DOHH2 (cell line): ENCODE measurements at regions not wholly inside any gene's neighbourhood (a gene's known extent, or its start where the extent isn't known, plus 50 kb on each side); places are given as distances from the start of the nearest gene placed in this dataset.

Source experiments
- EZH2phosphoT487 ChIP-seq: fragments of 200-600 bp; sonication (generic); IDR thresholded peaks from 2 replicates; pipeline ENCODE4 v1.6.1; 2017; ENCODE audit warnings: borderline replicate concordance, mild to moderate bottlenecking, antibody characterized with exemption, low read length, moderate library complexity, mixed read lengths
- TF ChIP-seq, protein P1 (sequence below): fragments of 200-600 bp; sonication (generic); IDR thresholded peaks from one replicate; pipeline ENCODE4 v1.5.1; 2014; ENCODE audit warnings: antibody characterized with exemption, mild to moderate bottlenecking, low read depth, low read length; ENCODE audit not compliant: poor library complexity, severe bottlenecking

DNA sequence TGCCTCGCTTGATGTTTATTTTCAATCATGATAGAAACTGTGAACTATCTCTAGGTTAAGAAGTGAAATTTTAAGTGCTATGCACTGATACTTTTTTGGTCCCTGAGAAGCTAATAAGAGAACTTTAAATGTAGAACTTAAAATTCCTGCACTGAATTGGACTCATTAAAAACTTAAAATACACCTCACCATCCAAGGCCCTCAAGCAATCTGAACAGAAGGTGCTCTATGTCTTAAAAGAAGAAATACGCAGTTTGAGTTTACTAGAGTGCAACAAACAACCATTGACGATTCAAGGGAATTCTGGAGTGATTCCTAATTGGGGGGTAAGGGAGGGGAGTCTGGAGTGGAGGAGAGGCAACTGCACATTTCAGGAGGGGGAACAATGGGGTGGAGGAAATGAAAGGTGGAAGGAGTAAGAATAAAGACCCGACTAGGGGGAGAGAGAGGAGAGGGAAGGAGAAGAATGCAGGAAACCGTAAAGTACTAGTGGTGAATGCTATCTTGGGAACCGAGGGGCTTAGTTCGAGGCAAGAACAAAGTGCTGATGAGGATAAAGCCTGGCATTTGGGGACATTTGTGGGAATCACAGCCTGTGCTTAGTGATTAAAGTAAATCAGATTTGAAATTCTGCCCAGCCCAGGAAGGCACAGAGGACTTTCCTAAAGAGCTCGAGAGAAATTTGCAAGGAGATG lies 389.7 kb downstream of the AACS start:
- TF ChIP-seq EZH2phosphoT487, result no peak
- TF ChIP-seq, protein P1, sequence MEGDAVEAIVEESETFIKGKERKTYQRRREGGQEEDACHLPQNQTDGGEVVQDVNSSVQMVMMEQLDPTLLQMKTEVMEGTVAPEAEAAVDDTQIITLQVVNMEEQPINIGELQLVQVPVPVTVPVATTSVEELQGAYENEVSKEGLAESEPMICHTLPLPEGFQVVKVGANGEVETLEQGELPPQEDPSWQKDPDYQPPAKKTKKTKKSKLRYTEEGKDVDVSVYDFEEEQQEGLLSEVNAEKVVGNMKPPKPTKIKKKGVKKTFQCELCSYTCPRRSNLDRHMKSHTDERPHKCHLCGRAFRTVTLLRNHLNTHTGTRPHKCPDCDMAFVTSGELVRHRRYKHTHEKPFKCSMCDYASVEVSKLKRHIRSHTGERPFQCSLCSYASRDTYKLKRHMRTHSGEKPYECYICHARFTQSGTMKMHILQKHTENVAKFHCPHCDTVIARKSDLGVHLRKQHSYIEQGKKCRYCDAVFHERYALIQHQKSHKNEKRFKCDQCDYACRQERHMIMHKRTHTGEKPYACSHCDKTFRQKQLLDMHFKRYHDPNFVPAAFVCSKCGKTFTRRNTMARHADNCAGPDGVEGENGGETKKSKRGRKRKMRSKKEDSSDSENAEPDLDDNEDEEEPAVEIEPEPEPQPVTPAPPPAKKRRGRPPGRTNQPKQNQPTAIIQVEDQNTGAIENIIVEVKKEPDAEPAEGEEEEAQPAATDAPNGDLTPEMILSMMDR, result no peak
